ENCODE measurements at regions not wholly inside any gene's neighbourhood (a gene's known extent, or its start where the extent isn't known, plus 50 kb on each side); places are given as distances from the start of the nearest gene placed in this dataset.

GRCh38 chr6:72533606-72534005, 88.3 kb upstream of the KCNQ5 start:
- H3K9me3 ChIP-seq (ENCODE audit: control insufficient read depth, insufficient read depth, low read length), result no peaks in the 10 kb centered on the region
- H3K4me1 ChIP-seq (ENCODE audit: control insufficient read depth, insufficient read depth, low read length), result no peaks in the 10 kb centered on the region
- no peaks in the 10 kb centered on the region for H3K36me3 ChIP-seq (ENCODE audit: control insufficient read depth, insufficient read depth, low read length)
- no peak overlapping the region for H3K27ac ChIP-seq (ENCODE audit: low read depth, low read length)
- no peaks in the 10 kb centered on the region for H3K27me3 ChIP-seq (ENCODE audit: control insufficient read depth, insufficient read depth, low read length)
- no peak overlapping the region for H3K9ac ChIP-seq (ENCODE audit: low read depth, low read length)
- H3K4me3 ChIP-seq (ENCODE audit: low read depth, low read length), result no peak overlapping the region

GRCh38 chr6:72534236-72534635, 87.6 kb upstream of the KCNQ5 start:
- Histone ChIP-seq H3K36me3 (ENCODE audit: control insufficient read depth, insufficient read depth, low read length) (no peaks in the 10 kb centered on the region), H3K4me3 (ENCODE audit: low read depth, low read length) (no peak overlapping the region), H3K9me3 (ENCODE audit: control insufficient read depth, insufficient read depth, low read length) (no peaks in the 10 kb centered on the region), H3K9ac (ENCODE audit: low read depth, low read length) (no peak overlapping the region), H3K4me1 (ENCODE audit: control insufficient read depth, insufficient read depth, low read length) (no peaks in the 10 kb centered on the region), H3K27me3 (ENCODE audit: control insufficient read depth, insufficient read depth, low read length) (no peaks in the 10 kb centered on the region), H3K27ac (ENCODE audit: low read depth, low read length) (no peak overlapping the region)

- Histone ChIP-seq H3K9me3 (ENCODE audit: control insufficient read depth, insufficient read depth, low read length) (no peaks in the 10 kb centered on the region), H3K36me3 (ENCODE audit: control insufficient read depth, insufficient read depth, low read length) (no peaks in the 10 kb centered on the region), H3K9ac (ENCODE audit: low read depth, low read length) (no peak overlapping the region), H3K27me3 (ENCODE audit: control insufficient read depth, insufficient read depth, low read length) (no peaks in the 10 kb centered on the region), H3K4me3 (ENCODE audit: low read depth, low read length) (no peak overlapping the region), H3K27ac (ENCODE audit: low read depth, low read length) (no peak overlapping the region), H3K4me1 (ENCODE audit: control insufficient read depth, insufficient read depth, low read length) (no peaks in the 10 kb centered on the region)
These were observed 86.7 kb upstream of the KCNQ5 start for GRCh38 chr6:72535124-72535523.

- H3K27me3 ChIP-seq (ENCODE audit: control insufficient read depth, insufficient read depth, low read length), result no peaks in the 10 kb centered on the region
- H3K36me3 ChIP-seq (ENCODE audit: control insufficient read depth, insufficient read depth, low read length), result no peaks in the 10 kb centered on the region
- no peak overlapping the region for H3K4me3 ChIP-seq (ENCODE audit: low read depth, low read length)
These were observed 74.8 kb upstream of the KCNQ5 start for GRCh38 chr6:72547020-72547419.

GRCh38 chr6:72551470-72551869, 70.4 kb upstream of the KCNQ5 start:
- Histone ChIP-seq H3K9ac (ENCODE audit: low read depth, low read length) (no peak overlapping the region), H3K4me3 (ENCODE audit: low read depth, low read length) (no peak overlapping the region), H3K27ac (ENCODE audit: low read depth, low read length) (no peak overlapping the region), H3K4me1 (ENCODE audit: control insufficient read depth, insufficient read depth, low read length) (peaks cover 42% of the 10 kb centered on the region), H3K9me3 (ENCODE audit: control insufficient read depth, insufficient read depth, low read length) (no peaks in the 10 kb centered on the region), H3K36me3 (ENCODE audit: control insufficient read depth, insufficient read depth, low read length) (no peaks in the 10 kb centered on the region), H3K27me3 (ENCODE audit: control insufficient read depth, insufficient read depth, low read length) (no peaks in the 10 kb centered on the region)

More at GRCh38 chr6:72547020-72547419, 74.8 kb upstream of the KCNQ5 start:
- Histone ChIP-seq H3K27ac (ENCODE audit: low read depth, low read length) (no peak overlapping the region), H3K9me3 (ENCODE audit: control insufficient read depth, insufficient read depth, low read length) (no peaks in the 10 kb centered on the region), H3K4me1 (ENCODE audit: control insufficient read depth, insufficient read depth, low read length) (peaks cover 8% of the 10 kb centered on the region), H3K9ac (ENCODE audit: low read depth, low read length) (no peak overlapping the region)

GRCh38 chr6:72552938-72553337, 68.9 kb upstream of the KCNQ5 start:
- H3K36me3 ChIP-seq (ENCODE audit: control insufficient read depth, insufficient read depth, low read length), result no peaks in the 10 kb centered on the region
- H3K9ac ChIP-seq (ENCODE audit: low read depth, low read length), result no peak overlapping the region
- H3K27me3 ChIP-seq (ENCODE audit: control insufficient read depth, insufficient read depth, low read length), result no peaks in the 10 kb centered on the region
- H3K27ac ChIP-seq (ENCODE audit: low read depth, low read length), result peak overlapping the region; percentile 43
- H3K4me3 ChIP-seq (ENCODE audit: low read depth, low read length), result no peak overlapping the region
- no peaks in the 10 kb centered on the region for H3K9me3 ChIP-seq (ENCODE audit: control insufficient read depth, insufficient read depth, low read length)
- peaks cover 42% of the 10 kb centered on the region for H3K4me1 ChIP-seq (ENCODE audit: control insufficient read depth, insufficient read depth, low read length)

GRCh38 chr6:72553531-72554511, 68.0 kb upstream of the KCNQ5 start:
- Histone ChIP-seq H3K27ac (ENCODE audit: low read depth, low read length) (peak overlapping the region; percentile 52), H3K9me3 (ENCODE audit: control insufficient read depth, insufficient read depth, low read length) (no peaks in the 10 kb centered on the region), H3K27me3 (ENCODE audit: control insufficient read depth, insufficient read depth, low read length) (no peaks in the 10 kb centered on the region), H3K36me3 (ENCODE audit: control insufficient read depth, insufficient read depth, low read length) (no peaks in the 10 kb centered on the region), H3K4me1 (ENCODE audit: control insufficient read depth, insufficient read depth, low read length) (peaks cover 46% of the 10 kb centered on the region), H3K4me3 (ENCODE audit: low read depth, low read length) (no peak overlapping the region), H3K9ac (ENCODE audit: low read depth, low read length) (no peak overlapping the region)

- H3K27ac ChIP-seq (ENCODE audit: low read depth, low read length), result no peak overlapping the region
- peaks cover 53% of the 10 kb centered on the region for H3K4me1 ChIP-seq (ENCODE audit: control insufficient read depth, insufficient read depth, low read length)
These were observed 67.1 kb upstream of the KCNQ5 start for GRCh38 chr6:72554761-72555221.

GRCh38 chr6:72559067-72559466, 62.8 kb upstream of the KCNQ5 start:
- Histone ChIP-seq H3K4me3 (ENCODE audit: low read depth, low read length) (no peak overlapping the region), H3K27ac (ENCODE audit: low read depth, low read length) (no peak overlapping the region), H3K27me3 (ENCODE audit: control insufficient read depth, insufficient read depth, low read length) (no peaks in the 10 kb centered on the region), H3K9ac (ENCODE audit: low read depth, low read length) (no peak overlapping the region), H3K36me3 (ENCODE audit: control insufficient read depth, insufficient read depth, low read length) (no peaks in the 10 kb centered on the region), H3K9me3 (ENCODE audit: control insufficient read depth, insufficient read depth, low read length) (no peaks in the 10 kb centered on the region), H3K4me1 (ENCODE audit: control insufficient read depth, insufficient read depth, low read length) (peaks cover 46% of the 10 kb centered on the region)

More at GRCh38 chr6:72554761-72555221, 67.1 kb upstream of the KCNQ5 start:
- Histone ChIP-seq H3K9ac (ENCODE audit: low read depth, low read length) (no peak overlapping the region), H3K9me3 (ENCODE audit: control insufficient read depth, insufficient read depth, low read length) (no peaks in the 10 kb centered on the region), H3K36me3 (ENCODE audit: control insufficient read depth, insufficient read depth, low read length) (no peaks in the 10 kb centered on the region), H3K27me3 (ENCODE audit: control insufficient read depth, insufficient read depth, low read length) (no peaks in the 10 kb centered on the region), H3K4me3 (ENCODE audit: low read depth, low read length) (no peak overlapping the region)

GRCh38 chr6:72559555-72559954, 62.3 kb upstream of the KCNQ5 start:
- no peaks in the 10 kb centered on the region for H3K27me3 ChIP-seq (ENCODE audit: control insufficient read depth, insufficient read depth, low read length)
- H3K9ac ChIP-seq (ENCODE audit: low read depth, low read length), result no peak overlapping the region
- H3K27ac ChIP-seq (ENCODE audit: low read depth, low read length), result no peak overlapping the region
- H3K4me1 ChIP-seq (ENCODE audit: control insufficient read depth, insufficient read depth, low read length), result peaks cover 41% of the 10 kb centered on the region
- H3K9me3 ChIP-seq (ENCODE audit: control insufficient read depth, insufficient read depth, low read length), result no peaks in the 10 kb centered on the region
- no peaks in the 10 kb centered on the region for H3K36me3 ChIP-seq (ENCODE audit: control insufficient read depth, insufficient read depth, low read length)
- no peak overlapping the region for H3K4me3 ChIP-seq (ENCODE audit: low read depth, low read length)
